HG03175 (cell line): ENCODE measurements at regions not wholly inside any gene's neighbourhood (a gene's known extent, or its start where the extent isn't known, plus 50 kb on each side); places are given as distances from the start of the nearest gene placed in this dataset.

ENCODE experiments used
- ATAC-seq: cut with Tn5 transposase; IDR thresholded peaks from one replicate; pipeline ENCODE4 v1.9.1; 2021; ENCODE audit warnings: mild to moderate bottlenecking, moderate library complexity; ENCODE audit not compliant: unreplicated experiment

DNA sequence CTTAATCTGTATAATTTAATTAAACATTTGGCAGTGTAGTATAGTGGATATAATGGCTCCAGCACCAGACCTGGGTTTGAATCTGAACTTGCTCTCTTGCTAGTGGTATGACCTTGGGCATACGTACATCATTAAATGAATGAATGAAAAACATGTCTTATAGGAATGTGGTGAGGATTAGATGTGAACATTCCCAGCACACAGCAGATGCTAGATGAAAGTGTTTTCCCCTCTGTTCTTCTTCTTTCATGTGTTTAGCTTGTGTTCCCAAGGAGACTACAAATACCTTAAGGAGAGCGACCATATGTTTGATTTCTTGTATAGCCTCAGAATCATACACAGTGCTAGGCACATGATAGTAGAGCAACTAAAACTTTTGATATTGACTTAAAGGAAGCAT, 56.5 kb downstream of the CT47B1 start:
- no peak for ATAC-seq

DNA sequence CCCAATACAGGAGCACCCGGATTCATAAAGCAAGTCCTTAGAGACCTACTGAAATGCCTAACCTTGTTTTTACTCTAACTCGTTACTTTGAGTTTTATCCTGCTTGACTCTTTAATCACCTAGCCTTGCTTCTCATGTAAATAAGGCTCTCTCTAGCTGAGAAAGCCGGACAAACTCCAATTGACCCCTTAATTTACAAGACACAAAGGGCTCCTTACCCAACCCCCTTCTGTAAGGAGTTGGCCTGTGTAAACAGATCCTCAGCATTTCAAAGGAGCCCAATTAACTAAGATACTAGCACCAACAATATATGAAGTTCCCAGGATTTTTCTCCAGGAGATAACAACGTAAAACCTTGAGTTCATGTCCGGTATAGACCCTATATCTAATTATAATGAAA, 61.7 kb downstream of the CT47B1 start:
- no peak for ATAC-seq

DNA sequence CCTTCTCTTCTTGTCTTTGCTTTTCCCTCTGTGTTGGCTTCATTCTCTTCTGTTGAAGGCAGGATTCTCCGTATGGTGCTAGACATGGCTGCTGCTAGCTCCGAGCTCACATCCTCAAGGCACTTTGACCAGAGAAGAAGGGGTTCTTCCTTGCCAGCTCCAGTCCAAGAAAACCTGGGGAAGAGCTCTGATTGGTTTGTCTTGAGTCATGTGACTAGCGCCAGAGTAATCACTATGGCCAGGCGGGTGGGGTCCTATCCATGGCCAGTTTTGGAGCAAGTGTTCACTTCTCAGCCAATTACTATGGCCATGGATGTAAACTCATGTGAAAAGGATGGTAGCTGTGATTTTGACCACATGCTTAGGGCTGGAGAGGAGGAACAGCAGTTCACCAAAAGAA, 74.2 kb downstream of the CT47B1 start:
- no peak for ATAC-seq

DNA sequence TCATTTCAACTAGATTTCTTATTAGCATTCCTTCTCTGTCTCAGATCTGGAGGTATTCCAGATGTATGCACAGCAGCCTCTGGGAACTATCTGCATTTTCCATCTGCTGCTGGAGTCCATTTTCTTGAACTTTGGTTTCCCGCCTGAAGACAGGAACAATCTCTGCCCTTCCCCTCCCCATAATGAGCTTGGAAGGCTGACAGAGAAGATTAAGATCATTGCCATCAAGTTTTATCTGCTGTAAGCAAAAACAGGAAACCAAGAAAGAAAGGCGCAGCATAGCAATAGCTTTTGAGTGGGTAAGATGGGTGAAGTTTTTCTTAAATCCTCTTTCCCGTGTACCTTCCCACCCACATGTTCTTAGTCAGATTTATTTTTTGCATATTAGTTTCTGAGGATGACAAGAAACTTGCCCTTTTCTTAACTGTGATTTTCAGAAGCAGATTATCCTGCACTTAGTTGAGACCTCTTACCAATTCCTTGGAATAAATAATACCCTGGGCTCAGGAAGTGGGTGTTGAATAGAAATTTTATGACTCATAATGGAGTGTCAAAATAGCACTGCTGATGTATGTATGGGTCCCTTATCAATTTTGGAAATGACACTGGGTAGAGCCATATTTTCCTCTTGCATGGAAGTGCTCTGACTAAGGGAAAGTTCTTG, 78.3 kb downstream of the CT47B1 start:
- ATAC-seq: no peak

DNA sequence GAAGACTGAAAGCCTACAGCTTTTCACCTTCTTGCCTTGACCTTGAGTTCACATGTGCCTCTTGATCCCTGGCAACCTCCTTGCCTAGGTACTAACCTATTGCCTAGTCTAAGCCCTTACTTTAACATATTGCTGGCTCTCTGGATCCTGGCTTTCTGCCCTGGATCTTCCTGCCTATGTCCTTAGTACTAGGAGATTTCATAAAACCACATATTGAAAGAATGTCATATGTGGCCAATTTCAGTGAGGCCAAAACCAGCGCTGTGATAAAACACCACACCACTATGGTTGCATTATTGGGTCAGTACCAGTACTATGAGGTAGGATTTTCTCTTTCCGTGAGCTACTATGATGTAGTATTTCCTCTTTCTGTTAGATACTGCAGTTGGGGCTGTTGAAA, 80.4 kb downstream of the CT47B1 start:
- no peak for ATAC-seq

DNA sequence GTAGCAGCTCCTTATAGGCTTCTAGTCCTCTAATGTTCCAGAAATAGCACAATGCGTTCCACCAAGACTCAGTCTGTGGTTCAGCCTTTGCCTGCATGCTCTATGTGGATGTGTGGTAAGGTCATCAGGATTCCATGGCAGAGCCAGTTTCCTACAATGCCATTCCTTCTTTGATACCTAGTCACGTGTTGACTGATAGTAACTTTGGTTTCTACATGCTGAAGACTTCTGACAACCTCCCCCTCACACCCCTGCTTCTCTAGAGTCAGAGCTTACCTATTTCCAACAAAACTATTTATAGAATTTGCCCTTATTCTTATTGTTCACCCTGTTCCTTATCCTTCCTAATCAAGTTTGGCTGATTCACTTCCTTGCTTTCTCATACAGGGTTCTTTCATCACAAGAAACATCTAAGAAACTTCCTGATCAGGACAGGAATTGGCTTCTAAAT, 81.1 kb downstream of the CT47B1 start:
- ATAC-seq: no peak

DNA sequence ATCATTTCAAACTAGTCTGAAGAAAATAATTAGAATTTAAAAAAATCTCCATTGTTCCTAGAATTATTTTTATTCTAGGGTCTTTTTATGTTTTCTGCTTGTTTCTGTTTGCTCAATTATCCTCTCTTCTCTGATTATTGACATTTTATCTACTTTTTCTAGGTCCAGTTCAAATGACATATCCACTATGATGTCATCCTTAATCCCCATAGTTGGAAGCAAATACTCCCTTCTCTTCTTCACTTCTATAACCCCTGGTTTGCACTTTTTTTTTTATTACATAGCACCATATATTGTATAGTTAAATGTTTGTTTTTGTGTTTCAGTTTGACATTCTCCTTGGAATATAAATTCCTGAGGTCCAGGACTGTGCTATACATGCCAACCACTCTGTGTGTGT, 82.6 kb downstream of the CT47B1 start:
- no peak for ATAC-seq

DNA sequence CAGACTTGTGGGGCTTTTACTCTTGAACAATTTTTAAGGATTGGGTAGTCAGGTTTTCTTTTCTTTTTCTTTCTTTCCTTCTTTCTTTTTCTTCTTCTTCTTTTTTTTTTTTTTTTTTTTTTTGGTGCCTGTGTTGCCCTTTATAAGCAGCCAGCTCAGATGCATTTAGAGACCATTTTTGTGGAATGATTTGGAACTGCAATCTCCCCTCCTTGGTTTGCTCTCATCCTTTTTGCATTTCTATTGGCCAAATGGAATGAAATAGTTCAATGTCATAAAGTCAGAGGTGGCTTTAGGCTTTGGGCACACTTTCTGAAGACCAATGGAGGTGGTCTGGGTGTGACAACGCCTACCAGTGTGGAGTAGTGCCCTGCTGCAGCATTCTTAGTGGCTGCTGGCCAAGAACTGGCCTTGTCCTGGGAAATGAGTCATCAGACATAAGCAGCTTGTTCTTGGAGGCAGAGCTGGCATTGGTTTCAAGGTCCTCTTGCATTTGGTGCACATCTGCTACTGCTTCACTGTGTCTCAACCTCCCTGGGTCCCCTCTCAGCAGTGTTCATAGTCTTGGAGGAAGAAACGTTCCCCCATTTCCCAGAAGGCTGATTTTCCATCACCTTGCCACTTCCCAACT, 84.5 kb downstream of the CT47B1 start:
- ATAC-seq: no peak

DNA sequence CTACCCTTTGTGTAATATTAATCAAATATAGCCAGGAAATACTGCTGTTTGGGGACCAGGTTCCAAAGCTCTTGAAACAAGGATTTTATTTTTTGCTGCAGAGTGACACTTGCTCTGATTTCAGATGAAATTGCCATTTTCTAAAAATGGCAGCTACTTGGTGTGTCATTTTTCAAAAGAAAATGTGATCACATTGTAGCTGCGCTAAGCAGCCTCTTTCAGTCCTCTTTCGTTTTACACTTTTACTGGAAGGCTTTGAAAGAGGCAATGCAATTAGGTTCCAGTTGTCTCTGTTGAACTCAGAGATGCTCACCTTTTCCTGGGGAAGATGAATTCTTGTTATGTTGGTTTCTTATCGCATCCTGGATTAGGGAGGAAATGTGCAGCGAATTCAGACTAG, 85.1 kb downstream of the CT47B1 start:
- ATAC-seq: no peak

DNA sequence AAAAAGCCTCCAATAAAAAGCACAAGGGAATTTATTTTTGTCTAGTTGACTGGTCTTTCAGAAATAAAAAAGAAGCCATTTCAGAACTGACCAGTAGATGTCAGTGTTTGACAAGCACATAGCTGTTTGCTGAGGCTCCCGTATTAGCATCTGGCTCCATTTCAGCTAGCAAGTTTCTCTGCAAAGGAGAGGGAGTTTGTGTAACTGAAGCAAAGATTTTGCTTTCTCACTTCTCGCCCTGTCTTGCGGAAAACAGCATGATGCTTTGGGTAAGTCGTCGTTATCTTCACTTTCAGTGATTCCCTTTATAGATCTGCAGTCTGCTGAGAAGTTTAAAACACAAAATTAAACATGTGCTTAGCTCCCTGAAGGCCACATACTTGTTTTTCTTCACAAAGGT, 85.5 kb downstream of the CT47B1 start:
- ATAC-seq: peak; percentile 76

DNA sequence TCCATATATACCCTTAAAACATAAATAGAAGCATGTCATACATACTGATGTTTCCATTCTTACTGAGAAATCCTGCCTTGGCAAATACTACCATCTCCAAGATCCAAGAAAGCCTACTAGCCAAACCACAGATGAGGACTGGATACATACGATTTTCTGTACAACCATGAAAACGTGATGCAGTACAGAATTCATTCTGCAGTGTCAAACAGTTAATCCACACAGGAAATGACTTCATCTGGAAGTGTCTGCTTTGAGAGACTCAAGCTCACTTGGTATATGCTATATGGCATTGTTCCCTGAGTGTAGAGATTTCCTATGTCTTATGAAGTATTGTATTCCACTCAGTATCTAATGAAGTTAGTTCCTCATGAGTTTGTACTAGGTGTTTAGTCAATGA, 94.3 kb downstream of the CT47B1 start:
- ATAC-seq: no peak

DNA sequence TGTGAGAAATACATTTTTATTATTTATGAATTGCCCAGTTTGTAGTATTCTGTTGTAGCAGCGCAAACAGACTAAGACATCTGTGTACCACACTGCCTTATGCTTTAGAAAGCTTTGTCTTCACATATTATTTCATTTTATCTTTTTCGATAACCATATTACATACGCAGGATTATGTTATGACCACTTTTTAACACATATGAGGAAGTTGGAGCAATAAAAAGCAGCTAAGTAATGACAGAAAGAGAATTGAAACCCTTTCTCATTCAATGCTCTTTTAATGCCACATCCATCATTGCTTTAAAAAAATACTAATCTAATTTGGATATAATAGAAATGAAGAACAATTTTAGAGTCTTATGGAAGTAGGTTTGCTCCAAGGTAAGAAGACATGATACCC, 99.7 kb downstream of the CT47B1 start:
- no peak for ATAC-seq

DNA sequence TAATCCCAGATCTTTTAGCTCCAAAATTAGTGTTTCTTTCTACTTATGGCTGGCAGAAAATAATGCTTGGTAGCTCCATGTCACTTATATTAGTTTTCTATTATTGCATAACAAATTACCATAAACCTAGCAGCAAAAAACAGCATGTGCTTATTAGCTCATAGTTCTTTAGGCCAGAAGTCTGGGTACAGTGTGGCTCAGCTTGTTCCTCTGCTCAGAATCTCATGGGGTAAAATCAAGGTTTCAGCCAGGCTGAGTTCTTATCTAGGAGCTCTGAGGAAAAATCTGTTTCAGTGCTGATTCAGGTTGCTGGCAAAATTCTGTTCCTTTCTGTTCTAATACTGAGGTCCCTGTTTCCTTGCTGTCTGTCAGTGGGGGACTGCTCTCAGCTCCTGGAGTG, 101.1 kb downstream of the CT47B1 start:
- no peak for ATAC-seq

DNA sequence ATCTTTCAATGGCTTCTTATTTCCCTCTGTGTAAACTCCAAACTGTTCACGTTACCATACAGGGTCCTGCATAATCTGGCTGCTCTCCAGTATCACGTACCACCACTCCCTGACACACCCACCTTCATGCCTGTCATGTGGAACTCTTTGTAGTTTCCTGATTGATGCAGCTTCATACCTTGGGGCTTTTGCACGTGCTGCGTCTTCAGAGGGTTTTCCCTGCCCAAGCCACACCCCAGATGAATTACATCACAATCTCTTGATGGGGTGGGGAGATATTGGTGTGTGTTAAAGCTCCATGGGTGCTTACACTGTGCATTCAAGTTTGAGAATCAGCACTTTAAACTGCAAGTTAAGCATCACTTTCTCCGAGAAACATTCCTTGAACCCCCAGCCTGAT, 101.9 kb downstream of the CT47B1 start:
- no peak for ATAC-seq

DNA sequence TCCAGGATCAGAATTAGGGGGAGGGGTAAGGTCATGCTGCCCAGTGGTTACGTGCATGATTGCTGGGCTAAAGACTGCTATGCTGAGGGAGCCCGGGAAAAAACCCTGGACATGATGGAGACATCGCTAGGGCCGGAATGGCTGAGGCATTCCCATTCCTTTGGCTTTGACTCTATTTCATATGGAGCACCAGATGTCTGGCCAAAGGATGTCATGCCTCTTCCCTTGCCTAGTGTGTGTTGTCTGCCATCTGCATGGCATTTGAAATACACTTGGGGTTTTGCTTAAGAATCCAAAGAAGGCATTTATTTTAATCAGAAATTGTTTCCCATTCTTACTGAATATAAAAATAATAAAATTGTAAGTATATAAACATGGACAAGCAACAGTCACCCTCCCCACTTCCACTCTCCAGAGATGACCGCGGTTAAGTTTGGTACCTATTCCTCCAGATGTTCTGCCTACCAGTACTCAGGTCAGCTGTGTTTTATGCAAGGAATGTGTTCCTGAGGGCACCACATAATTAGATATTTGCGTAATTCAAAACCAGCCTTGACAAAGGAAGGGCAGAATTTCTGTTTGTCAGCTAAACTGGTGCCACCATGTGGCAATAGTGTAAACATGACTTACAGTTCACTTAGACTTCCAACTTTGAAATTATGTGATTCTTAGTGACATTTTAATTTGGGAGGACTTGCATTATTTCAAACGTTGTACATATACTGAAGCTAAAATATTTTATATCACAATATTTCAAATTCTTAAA, 105.9 kb downstream of the CT47B1 start:
- ATAC-seq: no peak

DNA sequence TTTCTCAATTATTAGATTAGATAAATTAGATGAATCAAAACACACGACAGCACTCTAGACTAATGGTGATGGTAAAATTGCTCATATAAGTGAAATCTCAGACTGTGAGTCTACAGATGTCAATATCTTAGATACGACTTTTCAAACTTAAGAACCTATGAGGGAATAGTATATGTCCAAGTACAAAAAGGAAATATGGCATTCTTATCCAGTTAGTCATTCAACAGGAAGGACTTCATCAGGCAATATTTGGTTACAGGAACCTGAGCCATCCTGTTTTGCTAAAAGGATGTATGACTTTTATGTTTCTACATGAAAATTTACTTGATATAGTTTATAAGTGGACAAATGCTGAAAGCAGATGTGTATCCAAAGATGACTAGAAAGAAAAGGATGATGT, 107.0 kb downstream of the CT47B1 start:
- ATAC-seq: no peak

DNA sequence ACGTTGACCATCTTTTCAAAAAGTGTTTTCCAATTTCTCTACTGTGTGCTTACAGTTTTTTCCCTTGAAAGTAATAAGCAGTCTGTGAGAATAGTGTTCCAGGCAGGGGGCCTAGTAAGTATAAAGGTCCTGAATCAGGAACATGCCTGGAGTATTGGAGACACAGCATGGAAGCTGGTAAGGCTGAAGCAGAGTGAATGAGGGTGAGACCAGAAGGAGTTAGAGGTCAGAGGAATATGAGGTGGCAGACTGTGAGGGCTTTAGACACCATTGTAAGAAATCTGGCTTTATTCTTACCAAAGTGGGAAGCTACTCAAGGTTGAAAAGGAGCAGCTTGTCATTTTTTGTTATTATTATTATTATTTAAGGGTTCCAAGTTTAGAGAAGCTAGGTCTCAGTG, 107.4 kb downstream of the CT47B1 start:
- no peak for ATAC-seq

DNA sequence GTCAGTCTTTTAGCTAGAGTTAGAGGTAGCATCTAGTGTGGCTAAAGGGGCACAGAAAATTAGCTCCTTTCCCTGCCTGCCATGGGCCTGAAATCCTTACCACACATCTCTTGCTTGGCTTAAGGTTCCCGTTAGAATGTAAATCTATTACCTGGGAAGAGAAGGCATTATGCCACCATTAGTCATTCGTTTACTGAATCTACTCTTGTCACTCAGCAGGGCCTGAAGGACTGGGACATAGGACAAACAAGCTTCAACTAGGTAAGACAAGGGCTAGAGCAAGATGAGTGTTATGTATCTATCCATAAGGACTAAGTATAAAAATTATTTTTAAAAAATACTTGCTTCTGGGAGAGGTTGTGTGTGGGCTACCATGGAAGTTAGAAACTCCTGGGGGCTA, 112.4 kb downstream of the CT47B1 start:
- ATAC-seq: no peak

DNA sequence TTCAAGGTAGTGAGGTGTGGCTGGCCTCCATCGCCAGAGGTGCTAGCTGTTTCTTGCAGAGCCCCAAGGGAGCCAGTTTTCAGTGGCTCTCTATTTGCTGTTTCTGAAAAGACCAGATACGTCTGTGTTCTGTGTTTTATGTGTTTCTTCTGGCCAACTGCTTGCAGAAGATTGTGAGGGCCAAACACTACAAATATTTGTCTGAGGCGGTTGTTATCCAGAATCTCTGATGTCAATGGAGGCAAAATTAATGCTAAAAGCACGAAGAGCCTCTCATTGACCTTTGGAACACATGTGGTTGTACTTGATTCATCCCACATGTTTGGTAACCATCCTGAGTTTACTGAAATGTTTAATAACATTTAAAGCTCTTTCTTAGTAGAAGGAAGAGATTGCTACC, 113.9 kb downstream of the CT47B1 start:
- ATAC-seq: no peak

DNA sequence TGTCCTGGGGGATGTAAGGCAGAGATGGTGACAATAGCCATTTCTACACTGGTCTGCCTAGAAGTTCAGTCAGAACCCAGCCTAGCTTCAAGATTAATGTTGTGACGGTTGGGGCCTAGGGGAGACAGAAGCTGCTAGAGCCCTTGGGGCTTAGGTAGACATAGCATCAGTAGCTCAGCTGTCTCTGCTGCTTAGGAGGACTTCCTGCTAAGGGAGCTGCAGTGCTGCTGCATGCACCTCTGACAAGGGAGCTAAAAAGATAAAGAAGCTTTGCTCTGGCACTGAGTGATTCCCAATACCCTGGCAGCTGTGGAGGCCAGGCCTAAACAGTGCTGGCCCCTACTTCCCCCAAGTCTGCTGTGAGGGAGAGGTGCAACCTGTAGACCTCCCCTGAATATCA, 116.0 kb downstream of the CT47B1 start:
- no peak for ATAC-seq

DNA sequence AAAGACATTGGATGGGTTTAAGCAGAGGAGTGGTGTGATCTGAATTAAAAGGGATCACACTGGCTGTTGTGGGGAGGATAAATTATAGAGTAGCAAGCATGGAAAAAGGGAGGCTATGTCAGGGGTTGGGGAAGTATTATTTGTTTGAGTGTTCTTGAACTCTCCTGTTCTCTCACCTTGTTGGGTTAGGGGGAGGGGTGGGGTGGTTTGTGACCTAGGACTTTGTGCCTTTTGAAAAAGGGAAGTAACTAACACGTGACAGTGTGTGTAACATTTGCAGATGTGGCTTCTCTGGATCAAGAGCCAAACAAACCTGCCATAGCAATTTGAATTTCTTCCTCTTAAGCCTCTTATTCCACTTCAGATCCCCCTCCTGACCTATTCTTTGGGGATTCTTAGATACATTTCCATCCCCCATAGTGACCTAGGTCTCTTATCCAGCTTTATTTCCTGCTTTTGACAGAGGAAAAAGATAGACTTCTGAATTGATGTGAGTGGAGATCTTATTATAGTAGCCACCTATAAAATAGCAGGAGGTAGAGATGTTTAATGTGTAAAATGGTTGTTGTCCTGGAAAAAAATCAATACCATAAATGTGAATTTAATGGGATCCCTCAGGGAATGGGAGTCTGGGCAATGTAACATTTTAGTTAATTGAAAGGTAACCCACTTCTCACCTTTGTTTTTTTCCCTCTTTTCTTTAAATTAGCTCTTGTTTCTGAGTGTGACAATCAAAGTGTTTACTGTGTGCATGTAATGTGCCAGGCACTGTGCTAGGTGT, 120.4 kb downstream of the CT47B1 start:
- peak; percentile 78 for ATAC-seq
